GM18526 (cell line): ENCODE measurements at regions not wholly inside any gene's neighbourhood (a gene's known extent, or its start where the extent isn't known, plus 50 kb on each side); places are given as distances from the start of the nearest gene placed in this dataset.

Experiments
- POLR2A ChIP-seq: IDR thresholded peaks from 3 replicates; pipeline ENCODE4 v1.6.1; 2011; ENCODE audit not compliant: insufficient read length; ENCODE audit errors: extremely low read depth

- TF ChIP-seq POLR2A: no peak
Observed at GRCh38 chr11:128086794-128087193, 500.6 kb downstream of the ETS1 start.

- no peak for TF ChIP-seq POLR2A
Observed at GRCh38 chr11:128085276-128085675, 502.1 kb downstream of the ETS1 start.

DNA sequence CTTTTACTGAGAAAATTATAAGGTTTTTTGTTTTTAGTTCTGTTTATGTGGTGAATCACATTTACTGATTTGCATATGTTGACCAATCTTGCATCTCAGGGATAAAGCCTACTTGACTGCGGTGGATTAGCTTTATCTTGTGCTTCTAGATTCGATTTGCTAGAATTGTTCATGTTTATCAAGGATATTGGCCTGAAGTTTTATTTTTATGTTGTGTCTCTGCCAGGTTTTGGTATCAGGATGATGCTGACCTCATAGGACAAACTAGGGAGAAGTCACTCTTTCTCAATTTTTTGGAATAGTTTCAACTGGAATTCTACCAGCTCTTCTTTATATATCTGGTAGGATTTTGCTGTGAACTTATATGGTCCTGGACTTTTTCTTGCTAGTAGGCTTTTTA, 504.8 kb downstream of the ETS1 start:
- TF ChIP-seq POLR2A: no peak

DNA sequence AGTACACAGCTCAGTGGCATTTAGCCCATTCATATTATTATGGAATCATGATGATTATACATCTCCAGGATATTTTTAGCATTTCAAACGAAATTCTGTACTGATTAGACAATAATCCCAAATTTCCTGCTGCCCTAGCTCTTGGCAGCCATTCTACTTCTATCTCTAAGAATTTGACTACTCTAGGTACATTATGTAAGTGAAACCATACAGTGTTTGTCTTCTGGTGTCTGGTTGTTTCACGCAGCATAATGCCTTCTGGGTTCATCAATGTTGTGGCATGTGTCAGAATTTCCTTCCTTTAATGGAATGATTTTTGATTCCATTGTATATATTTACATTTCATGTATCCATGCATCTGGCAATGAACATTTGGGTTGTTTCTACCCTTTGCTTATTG, 517.7 kb downstream of the ETS1 start:
- no peak for TF ChIP-seq POLR2A

- TF ChIP-seq POLR2A: no peak
Observed at GRCh38 chr11:128067780-128068179, 519.6 kb downstream of the ETS1 start.

- TF ChIP-seq POLR2A: no peak
Observed at GRCh38 chr11:128066399-128066798, 521.0 kb downstream of the ETS1 start.

DNA sequence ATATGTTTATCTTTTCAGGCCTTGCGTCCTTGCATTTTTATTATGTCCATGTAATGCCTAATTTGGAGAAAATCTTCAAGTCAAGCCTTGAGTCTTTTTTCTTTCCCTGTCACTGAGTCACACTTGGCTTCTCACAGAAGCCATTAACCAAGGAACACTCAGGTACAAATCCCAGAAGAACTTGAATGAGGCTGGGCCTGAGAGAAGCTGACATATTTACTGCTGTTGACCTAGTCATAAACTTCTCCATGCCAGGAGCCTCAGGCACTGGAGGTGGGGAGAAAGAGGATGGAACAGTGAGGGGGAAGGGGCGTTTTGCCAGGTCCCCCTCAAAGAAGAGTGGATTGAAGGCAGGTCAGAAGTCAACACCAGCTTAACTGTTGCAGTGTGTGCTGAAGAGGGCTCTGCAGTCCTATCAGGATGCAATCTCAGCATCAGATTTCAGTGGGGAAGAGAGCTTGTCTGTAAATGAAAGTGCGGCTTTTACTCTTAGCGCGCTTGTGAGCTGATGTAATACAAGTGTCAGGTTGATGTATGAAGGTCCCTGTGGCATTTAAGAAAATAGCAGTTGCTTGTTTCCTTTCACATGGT, 526.0 kb downstream of the ETS1 start:
- TF ChIP-seq POLR2A: no peak

DNA sequence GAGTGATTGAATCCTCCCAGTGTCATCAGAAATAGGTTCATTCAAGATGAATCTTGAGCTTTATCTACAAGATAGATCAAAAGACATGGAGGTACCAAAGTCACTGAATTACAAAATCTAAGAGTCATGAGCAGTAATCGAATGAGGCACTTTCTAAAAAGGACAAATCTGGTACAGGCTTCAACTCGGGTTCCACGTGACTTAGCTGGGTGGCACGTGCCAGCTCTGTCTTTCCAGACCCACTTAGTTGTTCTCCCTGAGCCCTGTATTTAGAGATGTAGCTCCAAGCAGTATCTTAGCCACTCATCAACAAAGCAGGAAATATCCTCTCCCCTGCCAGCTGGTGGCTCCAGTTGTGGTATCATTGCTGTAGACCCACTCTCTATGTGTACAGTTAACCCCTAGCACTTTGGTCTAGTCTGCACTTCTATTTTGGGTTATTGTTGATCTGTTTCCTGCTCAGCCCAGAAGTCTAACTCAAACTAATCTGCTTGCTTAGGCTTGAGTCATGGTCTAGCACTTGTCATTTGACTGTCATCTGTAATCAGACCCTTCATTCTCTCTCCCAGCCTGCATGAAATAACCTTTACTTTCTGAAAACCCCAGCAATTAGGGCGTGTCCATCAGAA, 528.7 kb downstream of the ETS1 start:
- TF ChIP-seq POLR2A: no peak

- TF ChIP-seq POLR2A: no peak
Observed at GRCh38 chr11:128057786-128058395, 529.5 kb downstream of the ETS1 start.

GRCh38 chr11:128055576-128056217, 531.7 kb downstream of the ETS1 start:
- TF ChIP-seq POLR2A: no peak

DNA sequence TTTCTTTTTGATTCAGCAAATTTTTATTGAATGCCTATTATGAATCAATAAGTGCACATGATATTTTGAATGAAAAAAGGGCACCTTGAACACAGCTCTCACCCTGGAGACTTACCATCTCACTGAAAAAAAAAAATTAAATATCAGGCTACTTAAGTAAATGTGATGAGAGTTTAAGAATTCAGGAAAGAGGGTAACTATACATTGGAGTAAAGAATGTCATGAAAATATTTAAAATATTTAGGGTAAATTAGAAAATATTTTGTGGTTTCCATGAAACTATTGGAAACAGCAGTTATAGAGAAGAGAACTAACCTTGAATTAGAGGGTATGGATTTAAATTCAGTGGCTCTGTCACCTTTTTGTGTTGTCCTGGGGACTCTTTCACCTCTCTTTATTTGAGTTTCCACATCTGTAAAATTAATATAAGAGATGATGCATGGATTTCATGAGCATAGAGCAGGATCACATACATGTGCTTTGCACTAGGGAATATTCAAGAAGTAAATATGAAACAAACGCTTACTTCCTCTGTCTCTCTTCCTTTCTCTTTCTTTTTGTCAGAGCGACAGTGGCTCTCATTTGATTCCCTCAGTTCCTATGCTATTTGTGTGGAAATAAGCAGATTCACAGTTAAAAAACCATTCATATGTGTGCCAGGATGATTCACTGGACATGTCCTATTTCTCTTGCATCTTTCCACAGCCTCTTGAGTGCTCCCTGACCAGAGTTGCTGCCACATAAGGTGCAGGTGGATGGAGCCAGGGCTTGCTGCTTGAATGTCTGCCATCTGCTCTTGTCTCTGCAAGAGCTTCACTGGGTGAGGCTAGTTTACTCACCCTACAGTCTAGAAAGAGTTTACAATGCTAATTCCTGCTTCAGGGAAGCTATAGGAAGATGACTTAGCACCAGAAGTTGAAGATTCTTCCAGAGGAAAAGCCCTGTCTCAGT, 533.1 kb downstream of the ETS1 start:
- no peak for TF ChIP-seq POLR2A

DNA sequence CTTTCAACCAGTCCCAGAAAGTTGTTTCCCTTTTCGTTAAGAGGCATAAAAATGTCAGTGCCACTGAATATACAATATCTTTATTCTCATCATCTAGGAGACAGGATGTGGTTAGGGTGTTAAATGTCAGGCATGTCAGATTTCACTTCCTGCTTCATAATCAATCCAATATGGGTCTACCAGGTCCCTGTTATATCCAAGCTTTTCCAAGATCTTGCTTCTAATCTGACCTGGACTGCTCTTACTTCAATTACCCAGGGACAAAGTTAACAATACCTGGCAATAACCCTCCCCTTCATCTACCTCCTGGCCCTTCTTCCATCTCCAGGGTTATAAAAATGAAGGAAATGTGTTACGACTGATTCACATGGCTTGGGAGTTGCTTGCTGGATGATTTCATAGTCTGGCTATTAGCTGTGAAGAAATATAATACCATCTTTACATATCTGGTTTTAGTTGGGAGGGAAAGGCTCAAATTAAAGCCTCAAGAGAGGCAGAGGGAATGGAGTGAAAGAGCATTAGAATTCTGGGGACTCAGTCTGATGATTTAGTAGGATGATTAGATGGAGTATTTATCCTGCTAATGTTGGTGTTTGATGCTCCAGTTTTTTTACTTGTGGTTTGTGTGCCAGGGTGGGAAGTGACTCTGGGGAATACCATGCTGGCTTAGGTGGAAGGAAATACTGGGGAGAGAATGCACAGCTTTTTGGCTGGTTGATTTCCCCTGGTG, 534.3 kb downstream of the ETS1 start:
- TF ChIP-seq POLR2A: no peak

DNA sequence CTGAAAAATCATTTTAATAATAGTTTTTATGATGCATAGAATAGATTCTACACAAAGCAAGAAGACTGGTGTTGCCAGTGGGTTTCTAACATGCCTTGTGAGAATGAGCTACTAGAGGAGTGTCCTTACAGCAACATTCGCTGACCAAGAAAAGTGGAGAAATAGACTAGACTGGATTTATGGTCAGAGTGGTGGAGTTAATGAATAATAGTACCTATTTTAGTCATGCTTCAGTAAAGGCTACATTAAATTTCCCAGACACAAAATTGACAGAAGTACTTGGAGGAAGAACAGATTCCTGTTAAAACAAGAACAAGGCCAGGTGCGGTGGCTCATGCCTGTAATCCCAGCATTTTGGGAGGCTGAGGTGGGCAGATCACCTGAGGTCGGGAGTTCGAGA, 539.2 kb downstream of the ETS1 start:
- TF ChIP-seq POLR2A: no peak

GRCh38 chr11:128047026-128047425, 540.3 kb downstream of the ETS1 start:
- no peak for TF ChIP-seq POLR2A

- TF ChIP-seq POLR2A: no peak
Observed at GRCh38 chr11:128046213-128046612, 541.1 kb downstream of the ETS1 start.

DNA sequence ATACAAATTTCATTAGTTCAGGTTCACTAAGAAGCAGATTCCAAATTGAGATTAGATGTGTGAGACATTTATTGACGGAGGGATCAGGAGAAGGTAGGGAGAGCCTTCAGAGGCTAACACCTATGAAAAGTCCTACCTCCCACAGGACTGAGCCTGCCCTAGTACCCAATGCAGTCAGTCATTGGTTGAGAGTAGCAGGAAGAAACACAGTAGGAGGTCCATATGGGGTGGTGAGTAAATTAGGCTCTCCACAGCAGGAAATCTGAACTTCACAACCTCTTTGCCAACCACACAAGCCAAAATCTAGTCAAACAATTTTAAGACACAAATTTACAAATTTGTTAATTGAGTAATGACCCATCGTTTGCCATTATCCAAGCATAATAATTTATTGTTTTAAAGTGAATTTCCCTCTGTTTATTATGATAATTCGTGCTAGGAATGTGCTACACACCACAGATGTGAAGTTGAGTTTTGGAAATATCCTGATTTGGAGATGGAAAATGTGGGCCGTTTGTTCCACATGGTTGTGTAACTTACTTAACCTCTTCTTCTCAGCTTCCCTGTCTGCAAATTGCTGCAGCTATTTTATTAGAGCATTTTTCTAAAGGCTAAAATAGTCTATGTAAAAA, 542.1 kb downstream of the ETS1 start:
- no peak for TF ChIP-seq POLR2A
